Spleen (tissue), 11 donors: ENCODE measurements at regions not wholly inside any gene's neighbourhood (a gene's known extent, or its start where the extent isn't known, plus 50 kb on each side); places are given as distances from the start of the nearest gene placed in this dataset.

Experiments
- DNase-seq: peaks from one replicate; pipeline ENCODE4 v3.0.0-alpha.2; 2020
- H3K27ac ChIP-seq, 8 donors: fragments of 200-600 bp; sonication (generic) in 7 of 8; 1 replicate in 4 of 8; 2 replicates in 4 of 8; pipeline versions ENCODE4 v1.5.0 to v1.8.0; 2016 to 2021; ENCODE audit warnings: inconsistent platforms in 4 of 8, mild to moderate bottlenecking in 4 of 8, moderate library complexity in 1 of 8
- H3K27me3 ChIP-seq, 7 donors: fragments of 200-600 bp; sonication (generic) in 6 of 7; replicated peaks in 1 of 7; 1 replicate in 4 of 7; 2 replicates in 3 of 7; pipeline versions ENCODE4 v1.5.0 to v1.8.0; 2016 to 2021; ENCODE audit warnings: inconsistent platforms in 3 of 7, mild to moderate bottlenecking in 1 of 7
- H3K36me3 ChIP-seq, 6 donors: fragments of 200-600 bp; sonication (generic) in 5 of 6; 1 replicate in 4 of 6; 2 replicates in 2 of 6; pipeline versions ENCODE4 v1.5.0 to v1.8.0; 2016 to 2021; ENCODE audit warnings: inconsistent platforms in 2 of 6
- H3K4me1 ChIP-seq, 6 donors: fragments of 200-600 bp; sonication (generic) in 5 of 6; 1 replicate in 3 of 6; 2 replicates in 3 of 6; pipeline versions ENCODE4 v1.5.0 to v1.8.0; 2016 to 2021; ENCODE audit warnings: inconsistent platforms in 3 of 6
- H3K4me3 ChIP-seq, 8 donors: fragments of 200-600 bp; sonication (generic) in 7 of 8; 1 replicate in 4 of 8; 2 replicates in 4 of 8; pipeline versions ENCODE4 v1.5.0 to v1.8.0; 2016 to 2021; ENCODE audit warnings: inconsistent platforms in 4 of 8, mild to moderate bottlenecking in 4 of 8, moderate library complexity in 2 of 8
- H3K9me3 ChIP-seq, 8 donors: fragments of 200-600 bp; sonication (generic) in 7 of 8; 1 replicate in 4 of 8; 2 replicates in 4 of 8; pipeline versions ENCODE4 v1.5.0 to v1.8.0; 2016 to 2021; ENCODE audit warnings: inconsistent platforms in 4 of 8
- CTCF ChIP-seq, 11 experiments: fragments of 200-600 bp in 7 of 11; fragments of 450-650 bp in 4 of 11; sonication (generic) in 4 of 11; IDR thresholded peaks in 8 of 11; conservative IDR thresholded peaks in 3 of 11; 1 replicate in 7 of 11; 2 replicates in 4 of 11; pipeline versions ENCODE4 v1.4.0 to v1.8.0; 2016 to 2021; ENCODE audit warnings: antibody characterized with exemption in 11 of 11, inconsistent platforms in 4 of 11, mild to moderate bottlenecking in 1 of 11
- POLR2A ChIP-seq, 3 donors: fragments of 450-650 bp; IDR thresholded peaks; one replicate each; pipeline ENCODE4 v1.5.1; 2017; ENCODE audit warnings: antibody characterized with exemption in 3 of 3, mild to moderate bottlenecking in 1 of 3
- POLR2AphosphoS5 ChIP-seq, 3 donors: sonication (generic); formaldehyde crosslinking; IDR thresholded peaks; one replicate each; pipeline ENCODE4 v1.5.1; 2017; ENCODE audit warnings: antibody characterized with exemption in 3 of 3
- WGBS, 5 donors: extraction: QIAGEN DNeasy Blood & Tissue Kit in 3 of 5; methylation state at CpG; one replicate each; pipeline versions ENCODE4 v1.1.5 to v1.1.7; 2013 to 2018; 5-methylcytosine and 5-hydroxymethylcytosine counted together
- intact Hi-C: fragments of 100-400 bp; cut with DNase I; formaldehyde crosslinking; loops from one replicate; pipeline ENCODE4 v1.15.0; 2023; ENCODE audit warnings: low total_unique reads
- donor health status: healthy with polysubstance abuse.
- donor health status: DM: no; HTN: no; CAD: no; lungs with moderate emphysema.
- donor health status: DM: no; HTN: no; CAD: no.
- donor health status: Bipolar disorder and iron deficiency.
- donor health status: healthy.
- donor health status: DM: no; HTN: no; CAD: no.
- donor health status: DM: yes; HTN: yes; CAD: no.

- Histone ChIP-seq H3K27me3 (no peaks in the 10 kb centered on the region), H3K27ac (no peak overlapping the region), H3K9me3 (peaks cover 0 to 5% (median 0%) of the 10 kb centered on the region in 8 donors), H3K4me1 (no peaks in the 10 kb centered on the region), H3K4me3 (no peak overlapping the region), H3K36me3 (no peaks in the 10 kb centered on the region)
- WGBS, 5 donors: 88 to 100% (median 98%) methylated on average over 1 to 2 of the region's 2 CpGs
- no peak for DNase-seq
- intact Hi-C loops: no loop called here
- TF ChIP-seq CTCF (IDR thresholded peaks at IDR 0.05 in 8 of 11, conservative IDR thresholded peaks at IDR 0.05 in 3 of 11) (no peak), POLR2AphosphoS5 (IDR thresholded peaks at IDR 0.05) (no peak), POLR2A (IDR thresholded peaks at IDR 0.05) (no peak)
These were observed 180.2 kb downstream of the RNF144B start for GRCh38 chr6:18567380-18567779.

- 10 to 38% (median 23%) methylated on average over 2 of the region's 2 CpGs for WGBS, 5 donors
- Histone ChIP-seq H3K27ac (no peak overlapping the region), H3K36me3 (no peaks in the 10 kb centered on the region), H3K4me1 (no peaks in the 10 kb centered on the region), H3K27me3 (peaks cover 0 to 17% (median 0%) of the 10 kb centered on the region in 7 donors), H3K9me3 (no peaks in the 10 kb centered on the region), H3K4me3 (no peak overlapping the region)
- no peak for DNase-seq
- intact Hi-C loops: no loop called here
- TF ChIP-seq POLR2A (IDR thresholded peaks at IDR 0.05) (no peak), CTCF (IDR thresholded peaks at IDR 0.05 in 8 of 11, conservative IDR thresholded peaks at IDR 0.05 in 3 of 11) (no peak), POLR2AphosphoS5 (IDR thresholded peaks at IDR 0.05) (no peak)
These were observed 190.3 kb downstream of the RNF144B start for GRCh38 chr6:18577491-18577890.

GRCh38 chr6:18579166-18579565 lies 192.0 kb downstream of the RNF144B start:
- Histone ChIP-seq H3K9me3 (no peaks in the 10 kb centered on the region), H3K27ac (no peak overlapping the region), H3K27me3 (peaks cover 0 to 24% (median 0%) of the 10 kb centered on the region in 7 donors), H3K36me3 (no peaks in the 10 kb centered on the region), H3K4me1 (no peaks in the 10 kb centered on the region), H3K4me3 (no peak overlapping the region)
- intact Hi-C loops: no loop called here
- TF ChIP-seq POLR2AphosphoS5 (IDR thresholded peaks at IDR 0.05) (no peak), POLR2A (IDR thresholded peaks at IDR 0.05) (no peak), CTCF (IDR thresholded peaks at IDR 0.05 in 8 of 11, conservative IDR thresholded peaks at IDR 0.05 in 3 of 11) (no peak)
- 54 to 85% (median 61%) methylated on average over 2 of the region's 2 CpGs for WGBS, 5 donors
- DNase-seq: no peak

- Histone ChIP-seq H3K4me1 (no peaks in the 10 kb centered on the region), H3K27ac (no peak overlapping the region), H3K27me3 (peaks cover 0 to 24% (median 0%) of the 10 kb centered on the region in 7 donors), H3K4me3 (no peak overlapping the region), H3K9me3 (no peaks in the 10 kb centered on the region), H3K36me3 (no peaks in the 10 kb centered on the region)
- intact Hi-C loops: no loop called here
- no peak for TF ChIP-seq CTCF (IDR thresholded peaks at IDR 0.05 in 8 of 11, conservative IDR thresholded peaks at IDR 0.05 in 3 of 11)
- no peak for TF ChIP-seq POLR2AphosphoS5 (IDR thresholded peaks at IDR 0.05)
- TF ChIP-seq POLR2A (IDR thresholded peaks at IDR 0.05): no peak
- 62 to 80% (median 64%) methylated on average over 1 of the region's 1 CpG for WGBS, 5 donors
- DNase-seq: no peak
These were observed 192.7 kb downstream of the RNF144B start for GRCh38 chr6:18579869-18580268.
